Head of caudate nucleus (tissue), 42 donors: ENCODE measurements at regions not wholly inside any gene's neighbourhood (a gene's known extent, or its start where the extent isn't known, plus 50 kb on each side); places are given as distances from the start of the nearest gene placed in this dataset.

Experiments used
- DNase-seq, 42 donors: peaks; one replicate each; pipeline versions ENCODE4 v3.0.0 to v3.0.0-alpha.2; 2020 to 2021; ENCODE audit warnings: mixed read lengths in 7 of 42
- intact Hi-C: fragments of 100-400 bp; cut with DNase I; formaldehyde crosslinking; loops from one replicate; pipeline ENCODE4 v1.15.0; 2022

DNA sequence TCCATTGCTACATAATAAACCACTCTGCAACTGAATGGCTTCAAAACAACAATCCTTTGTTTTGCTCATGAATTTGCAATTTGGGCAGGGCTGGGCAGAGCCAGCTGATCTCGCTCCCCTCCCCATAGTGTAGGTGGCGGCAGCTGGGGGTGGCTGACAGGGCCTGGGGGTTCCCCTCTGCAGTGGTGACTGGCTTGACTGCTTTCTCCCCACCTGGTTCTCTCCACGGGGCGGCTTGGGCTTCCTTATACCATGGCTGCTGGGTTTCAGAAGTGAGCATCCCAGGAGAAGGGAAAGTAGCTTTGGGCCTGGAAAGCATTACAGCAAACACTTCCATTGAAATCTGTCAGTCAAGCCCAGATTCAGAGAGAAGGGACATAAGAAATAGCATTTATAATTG lies 129.7 kb upstream of the ZBTB40 start:
- intact Hi-C loops = no loop called here

DNA sequence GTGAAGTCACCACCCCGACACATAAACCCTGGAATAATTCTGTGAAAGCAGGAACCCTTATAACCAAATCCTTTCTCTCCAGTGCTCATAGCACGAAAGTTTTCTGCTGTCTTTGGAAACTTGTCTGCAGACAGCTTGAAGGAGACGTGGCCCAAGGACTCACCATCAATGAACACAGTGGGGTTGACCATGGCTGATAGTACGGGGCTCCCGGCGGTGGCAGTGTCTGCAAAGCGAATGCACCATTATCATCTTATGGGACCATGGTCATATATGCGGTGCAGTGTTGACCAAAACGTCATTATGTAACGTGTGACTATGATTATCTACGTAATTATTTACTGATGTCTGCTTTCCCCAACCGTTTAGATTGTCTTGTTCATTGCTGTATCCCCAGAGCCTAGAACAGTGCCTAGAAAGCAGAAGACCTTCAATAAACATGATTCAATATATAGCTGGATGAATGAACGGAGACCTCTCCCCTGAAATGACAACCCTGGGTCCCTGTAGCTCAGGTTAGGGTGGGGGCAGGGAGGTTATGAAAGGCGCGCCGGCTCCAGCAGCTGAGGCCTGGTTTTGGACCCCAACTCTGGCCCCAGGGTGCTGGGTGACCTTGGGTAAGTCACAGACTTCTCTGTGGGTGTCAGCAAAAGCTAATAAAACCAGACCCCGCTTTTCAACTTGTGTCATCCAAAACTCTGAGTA lies 128.4 kb upstream of the ZBTB40 start:
- peak in 2 of 42 donors; percentile 19 for DNase-seq
- intact Hi-C loops = no loop called here

More for the DNA sequence above, 129.7 kb upstream of the ZBTB40 start:
- DNase-seq = peak in 2 of 42 donors; percentile 16 to 26

DNA sequence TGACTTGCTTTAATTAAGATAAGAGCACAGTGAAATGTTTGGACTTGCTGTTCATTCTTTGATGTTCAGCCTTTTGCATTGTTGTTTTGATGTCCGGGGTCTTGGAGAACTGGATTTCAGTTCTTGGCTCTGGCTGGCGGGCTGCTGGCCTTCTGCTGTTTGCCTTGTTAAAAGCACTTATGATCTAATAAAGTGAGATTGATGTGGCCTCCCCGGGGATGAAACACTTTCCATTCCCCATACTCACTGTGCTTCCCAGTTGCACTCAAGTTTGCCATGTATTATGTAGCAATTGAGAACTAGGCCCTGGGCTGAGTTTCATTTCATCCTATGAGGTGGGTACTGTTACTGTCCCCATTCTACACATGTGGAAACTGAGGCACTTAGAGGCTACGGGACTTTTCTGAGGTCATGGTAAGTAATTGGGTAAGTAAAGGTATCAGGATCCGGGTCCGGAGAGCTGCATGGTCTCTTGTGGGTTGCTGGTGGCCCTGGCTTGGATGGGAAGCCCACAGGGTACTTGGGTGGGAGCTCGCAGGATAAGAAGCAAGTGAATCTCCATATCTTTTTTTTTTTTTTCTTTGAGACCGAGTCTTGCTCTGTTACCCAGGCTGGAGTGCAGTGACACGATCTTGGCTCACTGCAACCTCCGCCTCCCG lies 127.7 kb upstream of the ZBTB40 start:
- intact Hi-C loops = no loop called here

DNA sequence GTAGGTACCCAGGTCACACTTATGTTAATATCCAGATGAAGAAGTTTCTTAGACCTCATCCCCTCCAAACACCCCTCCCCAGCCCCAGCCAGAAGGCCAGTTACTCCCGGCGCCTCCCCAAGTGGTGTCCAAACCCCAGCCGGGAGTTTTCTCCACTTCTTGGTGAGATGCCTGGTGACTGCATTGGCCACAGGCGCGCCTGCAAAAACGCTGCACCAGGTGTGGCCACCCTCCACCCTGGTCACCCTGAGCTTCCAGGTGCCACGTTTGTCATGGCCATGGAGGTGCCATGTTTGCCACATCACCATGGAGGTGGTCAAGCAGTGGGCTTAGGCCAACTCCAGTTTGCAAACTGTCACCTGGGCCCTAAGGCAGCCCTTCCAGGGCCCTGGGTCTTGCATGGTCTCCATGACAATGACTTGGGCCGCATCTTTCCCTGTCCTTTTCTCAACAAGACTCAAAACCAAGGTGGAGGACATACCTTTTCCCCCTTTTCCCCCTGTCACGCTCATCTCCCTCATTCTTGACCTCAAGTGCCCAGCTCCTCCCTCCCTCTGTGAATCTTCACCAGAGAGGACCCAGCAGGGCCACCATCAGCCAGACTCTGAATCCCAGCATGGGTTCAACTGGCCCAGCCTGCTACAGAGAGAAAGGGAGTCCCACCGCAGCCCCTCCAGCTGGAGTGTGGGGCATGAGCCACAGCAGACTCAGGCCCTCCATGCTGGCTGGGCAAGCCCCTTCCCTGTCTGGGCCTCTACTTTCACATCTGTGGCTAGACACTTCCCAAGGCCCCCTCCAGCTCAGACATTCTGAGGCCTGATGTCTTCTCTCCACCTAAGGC lies 125.9 kb upstream of the ZBTB40 start:
- DNase-seq = peak in 6 of 42 donors; percentile 1 to 39 (median 16)
- intact Hi-C loops = no loop called here

More for the DNA sequence above, 127.7 kb upstream of the ZBTB40 start:
- DNase-seq = peak in 4 of 42 donors; percentile 4 to 23 (median 8)

DNA sequence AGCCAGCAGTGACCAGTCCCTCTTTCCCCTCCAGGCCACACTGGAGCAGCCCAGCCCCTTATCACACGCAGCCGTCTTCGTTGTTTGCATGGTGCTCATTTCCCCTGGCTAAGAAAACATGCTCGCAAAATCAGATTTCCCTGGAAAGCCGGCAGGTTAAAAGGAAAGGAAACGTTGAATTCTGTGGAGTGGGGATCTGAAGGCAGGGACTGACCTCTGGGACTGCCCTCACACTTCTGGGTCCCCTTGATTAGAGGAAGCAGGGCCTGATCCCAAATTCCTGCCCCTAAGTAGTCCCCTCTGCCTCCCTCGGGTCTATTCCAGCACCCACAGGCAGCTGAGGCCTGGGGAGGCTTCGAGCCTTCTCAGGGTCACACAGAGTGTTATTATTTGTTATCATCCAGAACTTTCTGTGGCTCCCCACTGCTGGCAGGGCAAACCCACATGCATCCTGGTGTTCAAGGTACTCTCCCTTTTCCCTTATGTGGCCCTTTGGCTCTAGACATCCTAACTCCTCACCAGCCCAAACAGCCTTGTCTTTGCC lies 125.2 kb upstream of the ZBTB40 start:
- peak in 4 of 42 donors; percentile 1 to 30 (median 15) for DNase-seq
- intact Hi-C loops = no loop called here

DNA sequence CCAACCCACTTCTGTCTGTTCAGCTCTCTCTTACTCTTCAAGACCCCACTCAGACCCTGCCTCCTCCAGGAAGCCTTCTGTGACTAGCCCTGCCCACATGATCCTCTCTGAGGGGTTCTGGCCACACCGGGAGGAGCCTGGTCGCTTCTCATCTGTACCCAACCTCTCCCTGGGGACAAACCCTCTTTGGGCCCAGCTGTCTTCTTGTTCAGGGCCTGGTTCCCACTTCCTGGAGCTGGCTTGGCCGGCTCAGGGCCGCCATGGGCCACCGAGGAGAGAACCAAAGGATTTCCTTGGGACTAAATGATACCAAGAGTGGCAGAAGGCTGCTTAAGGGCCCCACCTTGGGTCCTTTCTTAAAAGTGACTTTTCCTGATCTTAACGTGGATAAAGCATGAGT lies 124.7 kb upstream of the ZBTB40 start:
- DNase-seq = peak in 4 of 42 donors; percentile 3 to 19 (median 8)

DNA sequence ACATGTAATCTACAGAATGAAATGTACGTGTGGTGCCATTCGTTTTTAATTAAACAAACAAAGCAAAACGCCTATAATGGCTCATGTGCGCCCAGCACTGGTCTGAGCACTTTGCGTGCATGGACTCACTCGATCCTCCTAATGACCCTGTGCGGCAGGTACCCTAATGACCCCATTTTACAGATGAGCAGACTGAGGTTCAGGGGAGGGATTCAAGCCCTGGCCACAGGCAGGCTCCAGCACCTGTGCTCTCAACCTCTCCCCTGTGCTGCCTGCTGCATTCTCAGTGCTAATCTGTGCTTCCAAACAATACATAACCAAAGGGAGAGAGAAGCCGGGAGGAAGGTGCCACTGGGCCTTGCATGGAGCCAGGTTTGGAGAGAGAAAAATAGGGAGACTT lies 124.2 kb upstream of the ZBTB40 start:
- peak in 5 of 42 donors; percentile 0 to 25 (median 5) for DNase-seq
- intact Hi-C loops = no loop called here

More for the DNA sequence above, 124.7 kb upstream of the ZBTB40 start:
- intact Hi-C loops = no loop called here

DNA sequence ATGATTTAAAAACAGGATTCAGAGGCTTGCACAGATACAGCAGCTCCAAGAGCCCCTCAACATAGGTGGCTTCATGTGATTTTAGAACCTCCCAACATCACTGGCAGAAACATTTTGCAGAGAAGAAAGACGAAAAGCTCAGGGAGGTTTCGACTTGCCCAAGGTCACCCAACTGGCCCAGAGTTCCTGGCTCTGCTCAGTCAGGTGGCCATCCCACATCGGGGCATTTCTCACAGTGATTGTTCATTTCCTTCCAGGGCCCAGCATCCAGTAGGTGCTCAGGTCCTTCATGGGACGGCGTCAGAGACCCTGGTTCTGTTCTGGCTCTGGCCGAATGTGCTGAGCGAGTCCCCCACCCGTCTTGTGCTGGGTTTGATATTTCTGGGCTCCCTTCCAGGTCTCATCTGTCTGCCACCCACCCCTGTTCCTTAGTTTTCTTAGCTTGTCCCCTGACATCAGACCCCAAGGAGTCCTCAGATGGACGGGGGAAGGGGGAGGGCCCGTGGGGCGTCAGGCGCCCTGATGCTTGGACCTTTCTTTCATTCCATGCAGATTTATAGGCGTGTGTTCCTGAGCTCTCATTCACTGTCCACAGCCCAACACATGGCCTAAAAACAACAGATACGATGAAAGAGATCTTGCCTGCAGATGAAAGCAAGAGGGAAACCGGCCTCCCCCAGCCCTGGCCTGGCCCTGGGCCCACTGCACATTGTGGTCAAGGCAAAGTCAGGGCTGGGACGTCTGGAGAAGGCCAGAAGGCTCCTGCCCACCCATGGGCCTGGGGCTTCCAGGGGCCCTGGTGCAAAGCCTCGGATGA lies 123.1 kb upstream of the ZBTB40 start:
- DNase-seq = peak in 5 of 42 donors; percentile 1 to 31 (median 6)
- intact Hi-C loops = no loop called here

DNA sequence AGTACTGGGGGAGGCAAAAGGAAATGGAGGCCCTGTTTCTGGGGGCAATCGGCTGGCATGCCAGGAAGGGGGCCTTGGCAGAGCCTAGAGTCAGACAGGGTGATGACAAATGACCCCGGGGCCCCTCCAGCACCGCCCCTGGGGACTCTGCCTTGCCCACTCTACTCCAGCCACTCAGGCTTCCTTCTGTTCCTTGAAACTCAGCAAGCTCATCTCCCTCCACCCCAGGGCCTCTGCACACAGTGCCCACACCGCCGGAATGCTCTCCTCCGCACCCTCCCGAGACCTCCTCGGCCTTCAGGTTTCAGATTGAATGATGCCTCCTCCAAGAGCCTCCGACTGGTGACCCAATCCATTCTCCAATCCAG lies 122.5 kb upstream of the ZBTB40 start:
- DNase-seq = peak in 3 of 42 donors; percentile 4 to 13 (median 7)
- intact Hi-C loops = no loop called here

DNA sequence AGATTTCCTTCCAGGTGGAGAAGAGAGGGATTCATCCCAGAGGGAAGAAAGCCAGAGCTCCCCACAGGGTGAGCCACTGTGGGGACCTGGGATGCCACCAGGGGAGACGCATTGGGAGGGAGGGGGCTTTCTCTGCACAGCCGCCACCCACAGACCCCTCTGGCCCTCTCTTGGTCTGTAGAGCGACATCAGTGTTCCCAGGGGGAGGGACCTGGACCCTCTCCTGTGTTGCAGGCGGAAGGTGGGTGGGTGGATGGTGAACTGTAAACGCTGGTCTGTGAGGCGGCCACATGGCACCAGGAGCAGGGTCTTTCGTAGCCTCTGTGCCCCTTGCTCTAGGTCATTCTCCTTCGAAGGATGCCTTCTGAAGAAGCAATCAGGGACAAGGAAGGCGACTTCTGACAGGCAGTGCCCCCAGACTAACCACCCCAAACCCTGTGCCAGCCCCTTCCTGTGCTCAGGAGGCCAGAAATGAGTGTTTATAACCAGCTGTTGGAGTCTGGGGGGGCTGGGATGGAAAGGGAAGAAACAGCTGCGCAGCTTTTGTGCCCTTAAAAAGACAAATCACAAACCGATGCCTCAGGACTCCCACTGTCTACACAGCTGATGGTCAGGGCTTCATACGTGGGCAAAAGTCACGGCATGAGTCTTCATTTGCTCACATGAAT lies 121.4 kb upstream of the ZBTB40 start:
- DNase-seq = peak in 3 of 42 donors; percentile 0 to 14 (median 13)
- intact Hi-C loops = no loop called here

DNA sequence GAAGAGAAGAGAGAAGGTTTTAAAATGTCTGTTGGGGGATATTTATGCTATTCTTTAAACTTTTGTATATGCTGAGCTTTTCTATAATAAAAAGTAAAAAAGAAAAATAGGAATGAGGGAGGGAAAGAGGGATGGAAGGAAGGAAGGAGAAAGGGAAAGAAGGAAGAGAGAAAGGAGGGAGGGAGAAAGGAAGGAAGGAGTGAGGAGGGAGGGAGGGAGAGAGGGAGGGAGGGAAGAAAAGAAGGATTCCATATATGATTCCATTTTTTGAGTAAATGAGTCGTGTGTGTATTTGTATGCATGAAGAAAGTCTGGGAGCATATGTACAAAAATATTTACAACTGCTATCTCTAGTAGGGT lies 120.9 kb upstream of the ZBTB40 start:
- intact Hi-C loops = no loop called here
- no peak for DNase-seq

DNA sequence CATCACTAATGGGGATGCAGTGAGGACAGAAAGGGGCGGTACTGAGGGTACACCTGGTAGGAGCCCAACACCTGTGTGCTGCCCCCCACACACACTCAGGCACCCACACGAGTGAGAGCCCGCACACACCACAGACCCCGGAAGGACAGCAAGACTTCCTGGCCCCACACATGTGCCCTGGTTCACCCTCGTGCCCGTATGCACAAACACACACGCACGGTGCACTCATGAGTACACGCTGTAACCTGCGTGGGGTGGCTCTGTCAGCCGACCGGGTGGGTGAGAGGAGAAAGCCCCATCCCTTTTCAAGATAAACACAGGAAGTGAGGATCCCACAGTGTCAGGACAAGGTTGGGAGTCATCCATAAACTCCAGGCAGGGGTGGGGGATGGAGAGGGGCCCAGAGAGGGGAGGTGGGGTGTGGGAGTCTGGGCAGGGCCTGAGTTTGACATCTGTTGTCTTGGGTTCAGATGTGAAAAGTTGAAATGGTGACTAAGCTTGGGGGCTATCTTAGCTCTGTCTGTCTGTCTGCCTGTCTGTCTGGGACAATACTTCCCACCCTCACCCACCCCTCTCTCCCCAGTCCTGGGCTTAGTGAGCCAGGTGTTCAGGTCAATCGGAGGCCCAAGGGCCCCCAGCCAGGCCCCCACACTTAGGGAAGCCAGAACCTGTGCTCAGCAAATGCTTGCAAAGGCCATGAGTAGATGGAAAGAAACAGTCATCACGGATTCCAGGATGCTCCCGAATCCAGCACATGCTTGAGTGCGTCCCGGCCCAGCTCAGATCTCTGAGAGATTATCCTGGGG lies 119.8 kb upstream of the ZBTB40 start:
- intact Hi-C loops = no loop called here
- no peak for DNase-seq

DNA sequence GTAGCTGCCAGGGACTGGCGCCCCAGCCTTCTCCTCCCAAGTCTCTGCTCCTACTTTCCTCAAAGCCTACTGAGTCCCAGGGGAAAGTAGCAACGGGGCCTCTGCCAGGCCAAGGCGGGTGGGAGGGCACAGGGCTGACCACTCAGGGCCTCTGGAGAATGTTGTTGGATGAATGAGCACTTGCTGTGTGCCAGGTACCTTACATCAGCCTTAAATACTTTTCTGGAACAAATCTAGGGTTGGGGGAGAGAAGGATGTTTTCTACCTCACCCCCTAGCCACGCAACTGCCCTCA lies 119.3 kb upstream of the ZBTB40 start:
- DNase-seq = no peak
- intact Hi-C loops = no loop called here

DNA sequence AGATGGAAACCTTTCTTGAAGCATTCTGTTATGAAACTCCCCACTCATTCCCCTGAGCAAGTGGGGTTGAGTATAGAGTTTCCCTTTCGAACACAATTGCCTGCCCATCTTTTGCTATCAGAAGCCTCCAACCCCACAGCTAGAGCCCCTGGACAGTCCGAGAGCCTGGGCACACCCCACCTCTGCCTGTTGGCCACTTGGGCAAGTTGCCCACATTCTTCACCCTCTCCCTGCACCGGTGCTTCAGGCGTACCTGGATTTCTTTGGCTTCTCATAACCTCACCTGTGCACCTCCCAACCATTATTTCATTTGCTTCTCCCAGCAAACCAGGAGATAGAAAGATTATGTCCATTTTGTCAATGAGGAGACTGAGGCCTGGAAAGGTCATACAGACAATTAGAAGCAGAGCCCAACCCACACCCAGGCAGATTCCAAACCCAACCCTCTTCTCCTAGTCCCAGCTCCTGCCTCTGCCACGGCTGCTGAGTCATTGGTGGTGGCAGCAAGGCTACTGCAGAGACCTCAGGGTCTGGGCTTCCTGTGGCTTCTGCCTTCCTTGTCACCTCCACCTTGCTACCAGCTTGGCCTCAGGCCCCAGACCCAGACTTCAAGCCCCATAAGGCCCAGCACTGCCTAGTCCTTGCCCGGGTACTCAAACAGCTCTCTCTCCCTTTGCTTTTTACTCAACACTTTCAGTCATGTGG lies 118.7 kb upstream of the ZBTB40 start:
- intact Hi-C loops = no loop called here

DNA sequence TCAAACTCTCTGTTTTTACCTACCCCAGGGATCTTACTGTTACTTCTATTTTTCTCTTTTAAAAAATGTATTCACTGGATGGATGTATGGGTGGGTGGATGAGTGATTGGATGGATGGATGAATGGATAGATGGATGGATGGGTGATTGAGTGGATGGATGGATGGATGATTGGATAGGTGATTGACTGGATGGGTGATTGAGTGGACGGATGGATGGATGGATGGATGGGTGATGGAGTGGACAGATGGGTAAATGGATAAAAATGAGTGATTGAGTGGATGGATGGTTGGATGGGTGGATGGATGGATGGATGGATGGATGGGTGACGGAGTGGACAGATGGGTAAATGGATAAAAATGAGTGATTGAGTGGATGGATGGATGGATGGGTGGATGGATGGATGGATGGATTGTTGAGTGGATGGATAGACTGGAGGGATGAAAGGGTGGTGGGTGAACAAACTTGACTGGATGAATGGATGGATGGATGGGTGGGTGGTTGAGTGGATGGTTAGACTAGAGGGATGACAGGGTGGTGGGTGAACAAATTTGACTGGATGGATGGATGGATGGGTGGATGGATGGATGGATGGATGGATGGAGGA lies 118.0 kb upstream of the ZBTB40 start:
- no peak for DNase-seq
- intact Hi-C loops = no loop called here

More for the DNA sequence above, 118.7 kb upstream of the ZBTB40 start:
- DNase-seq = no peak

DNA sequence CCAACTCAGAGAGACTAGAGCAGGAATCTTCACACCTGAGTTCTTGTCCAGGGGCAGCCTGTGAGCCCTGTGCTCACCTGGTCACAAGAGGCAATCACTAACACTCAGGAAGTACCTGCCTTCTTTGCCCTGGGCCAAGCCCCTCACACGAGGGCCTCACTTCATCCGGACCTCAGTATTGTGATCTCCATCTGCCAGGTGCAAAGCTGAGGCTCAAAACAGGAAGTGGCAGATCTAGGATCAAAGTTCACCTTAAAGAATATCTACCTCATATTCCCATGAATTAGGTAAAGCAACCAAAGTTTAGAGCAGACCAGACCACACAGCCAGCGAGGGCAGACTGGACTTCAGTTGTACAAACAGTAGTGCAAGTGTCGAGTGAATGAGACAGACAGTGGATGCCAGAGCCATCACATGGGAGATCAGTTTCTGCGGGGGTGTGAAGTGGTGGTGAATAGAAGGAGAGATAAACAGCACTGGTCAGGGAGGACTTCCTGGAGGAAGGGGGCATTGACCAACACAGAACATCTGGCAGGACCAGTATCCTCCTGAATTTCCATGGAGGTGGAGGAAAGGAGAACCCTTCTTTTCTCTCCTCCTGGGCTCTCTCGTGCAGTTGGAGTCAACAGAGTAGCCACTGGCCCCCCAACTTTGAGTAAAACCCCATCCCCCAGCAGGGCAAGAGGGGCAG lies 116.6 kb upstream of the ZBTB40 start:
- DNase-seq = no peak
- intact Hi-C loops = no loop called here
